Epidermal melanocyte (primary cell): ENCODE measurements at regions not wholly inside any gene's neighbourhood (a gene's known extent, or its start where the extent isn't known, plus 50 kb on each side); places are given as distances from the start of the nearest gene placed in this dataset.

Source experiments
- DNase-seq: peaks from one replicate; pipeline ENCODE4 v3.0.0; 2011; ENCODE audit warnings: low spot score; ENCODE audit not compliant: insufficient read length

DNA sequence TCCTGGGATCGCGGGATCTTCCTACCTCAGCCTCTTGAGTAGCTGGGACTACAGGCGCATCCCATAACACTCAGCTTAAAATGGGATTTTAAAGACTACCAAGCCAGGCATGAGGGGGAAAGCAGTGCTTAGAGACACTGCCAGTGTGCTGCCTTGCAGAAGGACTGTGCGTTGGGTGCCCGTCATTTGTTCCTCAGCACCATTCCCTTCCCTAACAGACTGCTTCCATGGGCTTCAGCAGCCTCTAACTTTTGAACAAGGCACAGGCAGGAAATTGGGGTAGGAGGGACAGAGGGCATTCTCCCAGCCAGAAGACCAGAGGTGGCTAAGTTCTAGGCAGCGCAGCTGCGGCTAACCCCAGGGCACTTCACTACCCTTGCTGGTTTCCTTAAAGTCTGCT, 73.9 kb upstream of the USP24 start:
- no peak for DNase-seq

DNA sequence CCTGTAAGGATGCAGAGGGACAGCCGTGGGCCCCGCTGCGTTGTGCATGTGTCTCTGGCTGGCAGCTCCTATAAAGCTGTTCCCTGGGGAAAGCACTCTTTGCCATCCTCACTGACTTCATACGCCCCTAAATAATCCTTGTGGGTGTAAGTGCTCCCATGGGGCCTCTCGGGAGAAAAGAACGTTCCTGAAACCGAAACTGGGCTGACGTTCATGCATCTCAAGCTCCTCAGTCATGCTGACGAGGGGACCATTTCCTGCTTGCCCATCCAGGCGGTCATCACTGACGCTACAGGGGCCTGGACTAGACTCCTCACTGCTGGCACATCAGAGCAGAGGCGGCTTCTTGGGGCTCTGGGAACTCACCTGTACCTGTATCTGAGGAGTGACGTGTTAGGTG, 73.1 kb upstream of the USP24 start:
- no peak for DNase-seq

DNA sequence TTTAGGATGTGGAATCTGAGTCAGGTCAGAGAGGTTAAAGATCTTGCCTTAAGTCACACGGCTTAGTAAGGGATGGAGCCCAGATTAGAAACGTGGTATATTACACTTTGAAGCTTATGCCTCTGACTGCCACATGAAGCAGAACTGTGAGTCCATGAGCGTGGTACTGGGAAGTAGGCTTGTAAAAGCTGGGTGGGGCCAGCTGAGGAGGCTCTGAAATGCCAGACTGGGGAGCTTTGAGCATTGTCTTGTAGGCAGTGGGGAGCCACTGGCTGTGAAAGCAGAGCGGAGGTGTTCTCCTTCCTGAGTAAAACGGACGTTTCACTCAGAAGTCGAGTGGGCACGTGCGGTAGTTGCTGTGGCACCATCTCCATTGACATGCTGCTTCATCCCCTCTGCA, 72.6 kb upstream of the USP24 start:
- no peak for DNase-seq

DNA sequence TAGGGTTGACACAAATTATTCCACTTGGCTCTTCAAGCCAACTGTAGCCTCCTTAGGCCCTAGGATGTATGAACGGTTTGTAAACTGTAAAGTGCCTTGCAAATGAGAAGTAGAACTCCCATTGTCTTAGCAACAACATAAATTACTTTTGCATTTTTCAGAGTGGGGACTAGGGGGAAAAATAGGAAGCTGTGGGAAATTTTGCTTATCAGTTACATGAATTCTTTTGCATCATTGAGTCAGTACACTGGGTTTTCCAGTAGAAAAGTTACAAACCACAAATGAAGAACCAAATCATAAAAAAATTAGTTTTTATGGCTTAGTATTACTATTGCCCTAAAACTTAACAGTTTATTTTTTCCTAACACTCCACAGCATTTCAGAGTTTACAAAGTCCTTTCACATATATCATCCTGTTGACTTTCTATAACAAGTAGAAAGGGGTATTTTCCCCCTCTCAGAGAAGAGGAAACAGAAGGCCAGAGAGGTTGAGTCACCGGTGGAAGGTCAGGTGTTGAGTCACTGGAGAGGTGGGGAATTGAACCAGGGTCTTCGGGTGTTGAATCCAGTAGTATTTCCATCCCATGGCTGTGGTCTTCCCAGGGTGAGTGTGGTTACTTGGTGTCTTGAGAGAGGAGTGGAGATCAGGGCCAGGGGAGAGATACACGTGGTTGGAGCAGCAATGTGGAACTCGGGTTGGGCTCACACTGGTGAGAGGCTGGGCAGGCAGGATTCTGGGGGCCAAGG, 71.9 kb upstream of the USP24 start:
- no peak for DNase-seq

DNA sequence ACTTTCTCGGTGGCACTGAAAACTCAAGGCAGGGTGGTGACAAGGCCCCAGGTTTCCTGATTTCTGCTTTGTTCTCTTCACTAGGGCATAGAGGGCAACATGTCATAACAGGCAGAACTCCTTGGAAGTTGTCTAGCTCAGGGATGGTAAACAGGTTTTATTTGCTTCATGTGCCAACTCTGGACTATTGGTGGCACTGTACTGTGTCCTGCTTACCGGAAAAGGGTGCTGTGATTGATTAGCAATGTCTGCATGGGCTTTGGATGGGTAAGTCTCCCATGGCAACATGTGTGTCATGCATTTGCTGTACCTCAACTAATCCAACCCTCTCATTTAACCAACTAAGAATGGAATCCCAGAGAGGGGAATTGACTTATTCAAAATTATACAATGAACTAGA, 70.7 kb upstream of the USP24 start:
- no peak for DNase-seq

DNA sequence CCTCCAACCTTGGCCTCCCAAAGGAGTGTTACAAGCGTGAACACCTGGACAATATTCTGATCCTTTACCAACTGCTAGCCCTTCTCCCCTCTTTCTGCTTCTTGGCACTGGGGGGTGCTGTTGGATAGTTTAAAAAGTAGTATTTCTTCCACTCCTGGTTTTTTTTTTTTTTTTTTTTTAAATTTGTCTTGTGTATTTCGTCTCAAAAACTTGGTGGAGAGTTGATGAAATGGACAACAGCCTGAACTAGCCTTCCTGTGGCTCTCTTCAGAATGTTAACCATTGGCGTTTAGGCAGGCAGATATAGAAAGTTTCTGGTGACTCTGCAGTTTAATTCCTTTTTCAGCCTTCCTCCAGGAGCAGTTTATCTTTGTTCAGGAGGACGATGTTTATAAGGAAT, 69.7 kb upstream of the USP24 start:
- DNase-seq = peak; percentile 32

DNA sequence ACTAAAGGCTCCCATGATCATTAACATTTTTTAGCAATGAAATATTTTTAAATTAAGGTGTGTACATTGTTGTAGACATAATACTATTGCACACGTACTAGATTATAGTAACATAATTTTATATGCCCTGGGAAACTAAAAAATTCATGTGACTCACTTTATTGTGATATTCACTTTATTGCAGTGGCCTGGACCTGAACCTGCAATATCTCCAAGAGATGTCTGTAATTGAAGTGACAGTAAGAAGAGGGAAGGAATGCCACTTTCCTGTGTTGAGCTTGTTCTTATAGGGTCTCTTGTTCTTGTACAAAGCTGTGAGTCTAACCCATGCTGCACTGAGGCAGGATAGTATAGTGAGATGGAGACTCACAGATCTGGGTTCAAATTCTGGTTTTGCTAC, 66.9 kb upstream of the USP24 start:
- no peak for DNase-seq

DNA sequence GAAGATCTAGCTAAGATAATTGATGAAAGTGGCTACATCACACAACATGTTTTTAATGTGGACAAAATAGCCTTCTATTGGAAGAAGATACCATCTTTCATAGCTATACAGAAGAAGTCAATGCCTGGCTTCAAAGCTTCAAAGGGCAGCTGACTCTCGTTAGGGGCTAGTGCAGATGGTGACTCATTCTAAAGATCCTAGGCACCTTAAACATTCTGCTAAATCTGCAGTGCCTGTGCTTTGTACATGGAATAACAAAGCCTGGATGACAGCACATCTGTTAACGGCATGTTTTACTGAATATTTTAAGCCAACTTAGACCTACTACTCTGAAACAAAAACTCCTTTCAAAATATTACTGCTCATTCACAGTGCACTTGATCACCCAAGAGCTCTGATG, 65.6 kb upstream of the USP24 start:
- DNase-seq = no peak

DNA sequence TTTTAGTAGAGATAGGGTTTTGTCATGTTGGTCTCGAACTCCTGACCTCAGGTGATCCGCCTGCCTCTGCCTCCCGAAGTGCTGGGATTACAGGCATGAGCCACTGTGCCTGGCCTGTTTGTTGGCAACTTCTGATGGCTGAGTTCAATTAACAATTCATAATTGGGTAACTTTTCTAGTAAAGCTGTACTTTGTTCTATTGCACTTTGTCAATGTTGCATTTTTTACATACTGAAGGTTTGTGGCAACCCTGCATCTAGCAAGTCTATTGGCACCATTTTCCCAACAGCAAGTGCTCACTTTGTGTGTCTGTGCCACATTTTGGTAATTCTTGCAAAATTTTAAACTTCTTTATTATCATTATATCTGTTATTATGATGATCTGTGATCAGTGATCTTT, 64.5 kb upstream of the USP24 start:
- no peak for DNase-seq

DNA sequence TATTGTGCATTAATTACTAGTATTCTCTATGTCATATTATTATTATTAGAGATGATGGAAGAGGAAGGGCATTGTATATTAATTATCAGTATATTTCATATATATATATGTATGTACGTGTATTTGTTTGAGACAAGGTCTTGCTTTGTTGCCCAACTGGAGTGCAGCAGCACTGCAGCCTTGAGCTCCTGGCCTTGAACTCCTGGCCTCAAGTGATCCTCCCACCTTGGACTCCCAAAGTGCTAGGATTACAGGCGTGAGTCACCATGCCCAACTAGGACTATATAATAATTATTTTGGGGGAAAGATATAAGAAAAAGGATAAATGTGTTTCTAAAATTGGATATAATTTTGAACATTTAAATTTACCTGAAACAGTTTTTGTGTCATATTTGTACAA, 63.2 kb upstream of the USP24 start:
- no peak for DNase-seq

DNA sequence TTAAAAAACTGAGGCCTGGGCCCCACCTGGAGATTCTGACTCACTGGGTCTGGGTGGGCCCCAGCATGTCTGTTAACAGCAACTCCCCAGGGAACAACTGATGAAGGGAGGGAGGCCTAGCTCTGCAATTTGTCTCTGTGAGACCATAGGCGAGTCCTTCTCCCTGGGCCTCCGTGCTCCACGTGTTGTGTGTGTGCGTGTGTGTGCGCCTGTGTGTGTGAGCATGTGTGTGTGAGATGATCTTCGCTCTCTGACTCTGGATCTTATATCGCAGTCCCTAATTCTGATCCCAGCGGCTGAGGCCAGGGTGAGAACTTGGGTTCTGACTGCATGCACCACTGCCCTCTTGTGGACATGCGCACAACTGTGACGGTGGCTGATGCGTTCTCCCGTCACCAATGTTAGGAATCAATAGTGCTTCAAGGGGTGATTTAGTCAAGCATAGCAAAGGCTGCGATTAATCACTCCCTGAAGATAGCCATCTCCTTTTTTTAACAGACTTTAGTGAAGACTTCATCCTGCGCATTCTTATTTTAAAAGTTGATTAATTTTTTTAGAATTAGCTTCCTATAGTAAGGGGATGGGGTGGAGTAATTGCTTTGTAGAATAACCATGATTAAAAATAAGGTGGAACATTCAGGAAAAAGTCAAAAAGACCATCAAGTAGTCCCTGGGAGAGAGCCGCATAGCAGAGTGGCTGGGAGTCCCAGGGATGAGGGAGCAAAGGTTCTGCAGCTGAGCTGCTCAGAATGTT, 62.4 kb upstream of the USP24 start:
- DNase-seq = peak; percentile 74

DNA sequence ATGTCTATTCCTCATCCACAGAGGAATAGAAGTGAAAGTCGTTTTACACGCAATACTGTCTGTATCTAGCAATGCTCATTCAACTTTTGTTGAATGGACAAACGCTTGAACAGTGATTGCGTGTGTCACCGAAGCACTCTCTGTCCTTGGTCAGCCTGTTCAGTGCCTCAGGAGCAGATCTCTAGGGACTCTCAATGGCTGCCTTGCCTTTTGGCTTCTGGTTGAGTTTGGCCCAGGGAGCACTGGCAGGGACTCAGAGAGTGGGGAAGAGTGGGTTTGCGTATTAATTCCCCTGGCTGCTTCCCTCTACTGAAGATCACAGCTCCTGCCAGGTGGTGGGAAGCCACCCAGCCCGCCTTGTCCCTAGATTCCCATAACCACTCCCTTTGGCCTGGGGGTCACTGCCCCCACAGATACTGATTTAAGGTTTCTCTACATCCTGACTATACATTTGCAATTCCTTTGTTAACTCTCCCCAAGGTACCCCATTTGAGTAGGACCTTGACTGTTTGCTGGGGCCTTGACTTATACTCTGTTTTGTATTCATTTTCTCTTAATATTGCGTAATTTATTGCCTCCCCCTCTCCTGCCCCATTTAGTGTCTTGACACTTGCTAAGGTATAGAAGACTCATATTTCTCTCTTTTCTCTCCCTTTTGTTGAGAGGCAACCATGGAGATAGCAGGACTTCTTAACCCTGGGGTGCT, 61.7 kb upstream of the USP24 start:
- no peak for DNase-seq

DNA sequence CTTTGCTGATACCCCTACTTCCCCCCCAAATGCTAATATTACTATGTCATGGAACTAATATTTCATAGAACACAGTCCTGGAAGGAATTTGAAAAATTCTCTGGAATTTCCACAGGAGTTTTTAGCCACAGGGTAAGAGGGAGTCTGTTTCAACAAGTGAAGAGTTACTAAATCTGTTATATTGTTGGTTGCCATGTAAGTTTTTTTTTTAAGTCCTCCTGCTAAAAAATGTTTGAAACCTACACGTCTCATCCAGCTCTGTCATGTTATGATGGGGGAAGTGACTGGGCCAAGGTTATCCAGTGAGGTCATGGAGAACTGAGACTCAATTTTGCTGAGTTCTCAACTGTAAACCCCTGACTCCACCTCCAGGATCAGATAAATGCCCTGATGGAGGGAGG, 60.8 kb upstream of the USP24 start:
- no peak for DNase-seq

DNA sequence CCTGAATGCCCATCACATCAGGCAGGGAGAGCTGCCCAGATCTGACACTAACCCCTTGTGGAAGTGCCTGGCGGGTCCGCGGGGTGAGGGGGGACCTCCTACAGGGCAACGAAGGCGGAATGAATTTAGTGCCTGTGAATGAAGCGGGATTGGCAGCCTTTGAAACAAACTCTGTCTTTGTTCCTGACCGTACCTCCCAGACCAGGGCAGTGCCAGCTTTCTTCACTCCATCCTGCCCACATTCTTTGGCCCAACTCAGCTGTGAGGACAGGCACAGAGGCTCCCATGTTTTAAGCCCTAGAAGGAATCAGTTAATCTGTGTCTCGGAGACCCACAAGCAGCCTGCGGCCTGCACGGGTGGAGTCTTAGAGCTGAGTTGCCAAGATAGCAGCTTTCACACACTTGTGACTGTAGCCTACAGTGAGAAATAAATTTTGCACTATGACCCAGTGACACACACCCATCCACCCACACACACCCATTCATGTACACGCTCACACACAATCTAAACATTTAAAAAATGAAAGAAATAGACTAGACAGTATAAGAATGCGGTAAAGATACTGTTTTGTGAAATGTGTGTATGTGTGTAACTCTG, 60.1 kb upstream of the USP24 start:
- DNase-seq = no peak

DNA sequence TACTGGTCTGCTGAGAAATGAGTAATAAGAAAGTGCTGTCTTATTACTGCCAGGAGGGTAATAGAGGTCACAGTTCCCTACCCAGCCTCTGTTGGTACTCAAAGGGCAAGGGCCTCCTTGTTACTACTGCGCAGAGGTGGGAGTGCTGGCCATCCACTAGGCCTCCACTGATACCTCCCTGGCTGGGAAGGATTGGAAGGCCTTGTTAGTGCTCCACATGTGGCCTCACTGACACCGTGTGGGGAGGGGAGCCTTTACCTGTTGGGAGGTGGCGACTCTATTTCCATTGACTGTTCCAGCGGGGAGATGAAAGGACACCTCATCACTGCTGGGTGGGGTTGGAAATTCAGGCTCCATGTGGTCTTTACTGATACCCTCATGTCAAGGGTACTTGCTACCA, 57.8 kb upstream of the USP24 start:
- no peak for DNase-seq
